OCI-LY1 (cell line): ENCODE measurements at regions not wholly inside any gene's neighbourhood (a gene's known extent, or its start where the extent isn't known, plus 50 kb on each side); places are given as distances from the start of the nearest gene placed in this dataset.

Source experiments
- H2AFZ ChIP-seq: fragments of 200-600 bp; sonication (generic), shearing (Covaris generic); 2 replicates; pipeline ENCODE4 v1.6.0; 2014; ENCODE audit warnings: antibody characterized with exemption, mild to moderate bottlenecking, low read length
- H3F3A ChIP-seq: fragments of 200-600 bp; sonication (generic), shearing (Covaris generic); 2 replicates; pipeline ENCODE4 v1.6.0; 2014; ENCODE audit warnings: mild to moderate bottlenecking, antibody characterized with exemption, low read length, moderate library complexity; ENCODE audit not compliant: insufficient read depth
- H3K27ac ChIP-seq: fragments of 200-600 bp; sonication (generic); 2 replicates; pipeline ENCODE4 v1.5.1; 2014; ENCODE audit warnings: low read length, mixed run types, mild to moderate bottlenecking, low read depth; ENCODE audit not compliant: poor library complexity, severe bottlenecking
- H3K27me3 ChIP-seq: fragments of 200-600 bp; sonication (generic); 2 replicates; pipeline ENCODE4 v1.6.0; 2014; ENCODE audit warnings: antibody characterized with exemption, mild to moderate bottlenecking, low read length, moderate library complexity; ENCODE audit not compliant: insufficient read depth
- H3K36me3 ChIP-seq: fragments of 200-600 bp; sonication (generic); 2 replicates; pipeline ENCODE4 v1.6.1; 2014; ENCODE audit warnings: mild to moderate bottlenecking, antibody characterized with exemption, low read length, moderate library complexity, mixed read lengths; ENCODE audit not compliant: insufficient read depth
- H3K4me1 ChIP-seq: fragments of 200-600 bp; sonication (generic); 2 replicates; pipeline ENCODE4 v1.5.1; 2014; ENCODE audit warnings: mild to moderate bottlenecking, low read length, moderate library complexity; ENCODE audit not compliant: insufficient read depth, severe bottlenecking
- H3K4me2 ChIP-seq: fragments of 200-600 bp; sonication (generic), shearing (Covaris generic); 2 replicates; pipeline ENCODE4 v1.6.1; 2014; ENCODE audit warnings: low read length
- H3K4me3 ChIP-seq: fragments of 200-600 bp; sonication (generic); 2 replicates; pipeline ENCODE4 v1.5.1; 2014; ENCODE audit warnings: low read length, low read depth, mild to moderate bottlenecking, mixed read lengths; ENCODE audit not compliant: poor library complexity, severe bottlenecking
- H3K79me2 ChIP-seq: fragments of 200-600 bp; shearing (Covaris generic); 2 replicates; pipeline ENCODE4 v1.6.1; 2016; ENCODE audit warnings: mixed run types, low read length, mixed read lengths; ENCODE audit not compliant: insufficient read depth
- H3K9ac ChIP-seq: fragments of 200-600 bp; sonication (generic), shearing (Covaris generic); 2 replicates; pipeline ENCODE4 v1.6.1; 2014; ENCODE audit warnings: mild to moderate bottlenecking, low read length, mixed read lengths
- H3K9me2 ChIP-seq: fragments of 200-600 bp; sonication (generic), shearing (Covaris generic); 2 replicates; pipeline ENCODE4 v1.6.1; 2014; ENCODE audit warnings: low read depth, mild to moderate bottlenecking, low read length, mixed read lengths
- H3K9me3 ChIP-seq: fragments of 200-600 bp; shearing (Covaris generic); 2 replicates; pipeline ENCODE4 v1.6.1; 2014; ENCODE audit warnings: low read length, mixed read lengths
- H4K20me1 ChIP-seq: fragments of 200-600 bp; sonication (generic), shearing (Covaris generic); 2 replicates; pipeline ENCODE4 v1.6.0; 2016; ENCODE audit warnings: mild to moderate bottlenecking, low read length; ENCODE audit not compliant: insufficient read depth
- CTCF ChIP-seq: fragments of 200-600 bp; sonication (generic), shearing (Covaris generic); IDR thresholded peaks from 2 replicates; pipeline ENCODE4 v1.5.1; 2017; ENCODE audit warnings: mild to moderate bottlenecking, antibody characterized with exemption, low read length, moderate library complexity, mixed read lengths
- EZH2 ChIP-seq: fragments of 200-600 bp; sonication (generic), shearing (Covaris generic); IDR thresholded peaks from 2 replicates; pipeline ENCODE4 v1.8.0; 2017; ENCODE audit warnings: borderline replicate concordance, mixed run types, mild to moderate bottlenecking, antibody characterized with exemption, low read length, moderate library complexity, mixed read lengths

DNA sequence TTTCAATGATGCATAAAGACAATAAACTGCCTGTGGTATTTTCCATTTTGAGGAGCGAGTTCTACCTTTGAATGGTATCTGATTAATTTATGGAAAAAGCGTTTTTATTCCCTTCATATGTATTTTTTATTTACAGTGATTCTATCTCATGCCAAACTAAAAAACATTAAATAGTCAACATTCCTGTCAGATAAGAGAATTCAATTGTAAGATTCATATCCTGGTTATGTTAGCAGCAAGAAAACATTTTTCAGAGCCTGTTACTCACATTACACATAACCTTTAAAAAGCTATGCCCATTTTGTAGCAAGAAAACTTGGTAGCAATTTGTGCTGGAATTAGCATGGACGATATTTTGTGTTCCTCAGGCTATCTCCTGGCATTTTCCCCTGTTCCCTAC is 55.1 kb upstream of the PRLR start:
- Histone ChIP-seq H3K36me3 (no peaks in the 10 kb centered on the region), H3K9me2 (no peaks in the 10 kb centered on the region), H3K9ac (no peak overlapping the region), H4K20me1 (no peaks in the 10 kb centered on the region), H3K4me1 (no peaks in the 10 kb centered on the region), H3K4me3 (no peak overlapping the region), H3K27me3 (no peaks in the 10 kb centered on the region), H3K79me2 (no peaks in the 10 kb centered on the region), H3F3A (no peaks in the 10 kb centered on the region), H2AFZ (no peak overlapping the region), H3K27ac (no peak overlapping the region), H3K4me2 (no peak overlapping the region), H3K9me3 (no peaks in the 10 kb centered on the region)
- TF ChIP-seq EZH2 (no peak), CTCF (no peak)

DNA sequence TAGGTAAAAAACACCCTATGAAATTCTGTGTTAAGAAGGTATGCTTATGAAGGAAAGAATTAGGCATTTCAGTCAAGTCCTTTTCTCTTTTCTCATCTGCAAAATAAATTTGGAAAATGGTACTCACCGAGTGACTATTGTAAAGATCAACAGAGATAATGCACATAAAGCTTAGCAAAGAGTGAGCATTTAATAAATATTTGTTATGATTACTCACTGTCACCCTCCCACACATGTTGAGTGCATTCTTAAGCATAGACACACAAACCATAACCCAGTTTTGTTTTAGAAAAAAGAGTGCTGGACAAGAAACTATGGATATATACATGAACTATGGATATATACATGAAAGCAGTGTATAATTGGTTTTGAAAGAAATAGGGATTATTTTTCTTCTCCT is 54.7 kb upstream of the PRLR start:
- no peak overlapping the region for H3K27ac ChIP-seq
- H3K36me3 ChIP-seq, result no peaks in the 10 kb centered on the region
- no peaks in the 10 kb centered on the region for H3F3A ChIP-seq
- no peaks in the 10 kb centered on the region; the same call in 1 of the 2 replicates for H3K9me2 ChIP-seq
- H3K27me3 ChIP-seq, result no peaks in the 10 kb centered on the region
- H3K4me1 ChIP-seq, result no peaks in the 10 kb centered on the region
- H3K4me3 ChIP-seq, result no peak overlapping the region
- H4K20me1 ChIP-seq, result no peaks in the 10 kb centered on the region
- no peak for TF ChIP-seq EZH2
- no peak for TF ChIP-seq CTCF
- H2AFZ ChIP-seq, result no peak overlapping the region
- no peaks in the 10 kb centered on the region for H3K9me3 ChIP-seq
- H3K79me2 ChIP-seq, result no peaks in the 10 kb centered on the region
- no peak overlapping the region for H3K9ac ChIP-seq
- H3K4me2 ChIP-seq, result no peak overlapping the region

DNA sequence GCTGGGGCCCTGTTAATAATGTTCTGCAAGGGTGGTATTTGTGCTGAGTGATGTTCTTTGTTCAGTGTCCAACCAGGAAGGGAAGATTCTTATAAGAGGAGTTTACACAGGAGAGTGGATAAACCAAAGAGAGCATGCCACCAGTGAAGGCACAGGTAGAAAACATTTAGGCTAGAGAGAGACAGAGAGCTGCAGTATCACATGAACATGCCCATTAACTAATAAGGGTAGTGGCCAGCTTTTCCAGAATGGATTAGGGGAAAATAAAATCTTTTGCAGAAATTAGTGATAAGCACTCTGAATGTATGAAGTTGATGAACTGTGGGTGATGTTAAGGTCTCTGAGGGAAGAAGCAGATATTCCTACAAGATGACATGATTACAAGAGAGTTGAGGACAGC is 54.1 kb upstream of the PRLR start:
- H3K4me2 ChIP-seq, result no peak overlapping the region
- H4K20me1 ChIP-seq, result no peaks in the 10 kb centered on the region
- no peaks in the 10 kb centered on the region; the same call in 1 of the 2 replicates for H3K9me2 ChIP-seq

More for the DNA sequence above, 54.1 kb upstream of the PRLR start:
- H3K4me3 ChIP-seq, result no peak overlapping the region
- no peak overlapping the region for H2AFZ ChIP-seq
- H3F3A ChIP-seq, result no peaks in the 10 kb centered on the region
- H3K4me1 ChIP-seq, result no peaks in the 10 kb centered on the region
- no peaks in the 10 kb centered on the region; the same call in 1 of the 2 replicates for H3K27me3 ChIP-seq
- no peak overlapping the region for H3K27ac ChIP-seq
- no peaks in the 10 kb centered on the region for H3K36me3 ChIP-seq
- H3K9ac ChIP-seq, result no peak overlapping the region
- H3K9me3 ChIP-seq, result no peaks in the 10 kb centered on the region; the same call in 1 of the 2 replicates
- TF ChIP-seq CTCF, result no peak
- TF ChIP-seq EZH2, result no peak
- H3K79me2 ChIP-seq, result no peaks in the 10 kb centered on the region
